ENCODE measurements at regions not wholly inside any gene's neighbourhood (a gene's known extent, or its start where the extent isn't known, plus 50 kb on each side); places are given as distances from the start of the nearest gene placed in this dataset.
A peak's percentile ranks its signal among the peaks of the same experiment; 100 is the strongest.

DNA sequence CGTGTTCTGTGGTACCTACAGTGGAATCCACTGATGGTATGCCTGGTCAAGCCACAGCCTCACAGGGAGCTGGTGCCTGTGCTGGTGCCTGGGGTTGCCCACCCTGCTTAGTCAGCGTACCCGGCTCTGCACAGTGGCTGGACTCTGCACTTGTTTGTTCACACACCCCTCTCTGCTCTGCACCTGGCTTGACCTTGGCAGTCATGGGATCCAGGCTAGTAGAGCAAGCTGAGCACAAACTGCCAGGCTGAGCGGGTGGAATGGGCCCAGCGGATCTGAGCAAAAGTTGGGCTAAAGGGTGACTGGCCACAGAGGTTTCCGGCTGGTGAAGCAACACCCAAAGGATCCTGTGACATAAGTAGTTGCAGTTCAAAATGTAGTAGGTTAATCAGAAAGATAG lies 163.5 kb downstream of the CDH19 start:
- no peak for DNase-seq

DNA sequence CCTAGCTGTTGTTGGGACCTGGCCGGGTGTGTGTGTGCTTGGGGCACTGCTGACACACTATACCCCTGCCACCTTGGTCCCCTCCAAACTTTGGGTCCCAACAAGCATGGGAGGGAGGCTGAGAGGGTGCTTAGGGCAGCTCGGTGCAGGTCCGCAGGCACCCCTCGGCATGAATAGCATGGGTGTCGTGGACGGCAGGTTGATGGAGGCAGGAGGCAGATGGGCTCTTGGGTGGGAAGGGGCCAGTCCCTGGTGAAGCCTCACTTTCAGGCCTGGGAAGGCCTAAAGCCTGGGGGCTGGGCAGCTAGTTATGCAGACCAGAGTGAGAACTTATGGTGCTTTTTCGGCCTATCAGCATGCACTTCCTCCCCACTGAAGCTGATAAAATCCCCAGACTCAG lies 164.2 kb downstream of the CDH19 start:
- no peak for DNase-seq

DNA sequence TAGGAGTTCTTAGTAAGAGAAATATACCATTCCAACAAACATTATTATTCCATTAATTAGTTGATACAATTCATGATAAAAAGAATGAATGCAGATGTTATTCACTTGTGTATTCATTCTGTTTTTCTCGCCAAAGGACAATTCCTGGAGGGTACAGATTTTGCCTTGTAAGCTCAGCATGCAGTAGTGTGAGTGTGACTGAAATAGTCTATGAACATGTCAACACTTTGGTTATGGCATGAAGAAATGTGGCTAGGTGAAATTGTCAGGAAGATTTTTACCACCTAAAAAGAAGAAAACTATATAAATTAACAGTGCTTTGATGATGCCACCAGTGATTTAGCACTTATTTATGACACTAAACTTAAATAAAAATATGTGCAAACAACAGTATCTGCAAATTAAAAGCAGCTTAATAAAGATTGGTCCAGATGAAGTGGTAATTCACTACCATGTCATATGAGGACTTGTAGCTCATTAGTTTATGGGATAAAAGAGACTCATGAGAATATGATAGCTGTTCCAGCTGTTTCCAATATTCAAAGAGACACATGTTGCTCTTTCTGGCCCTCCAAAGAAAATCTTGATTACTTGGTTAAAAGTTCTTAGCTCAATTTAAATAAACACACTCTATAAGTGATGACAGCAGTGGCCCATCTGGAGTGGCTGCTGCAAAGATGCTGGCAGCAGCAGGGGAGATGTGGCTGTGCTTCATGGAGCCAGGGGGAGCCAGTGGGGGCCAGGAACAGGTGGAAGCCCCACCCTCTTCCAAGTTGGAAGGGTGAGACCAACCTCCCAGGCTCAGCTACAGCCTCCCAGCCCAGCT lies 165.0 kb downstream of the CDH19 start:
- DNase-seq, result no peak

- no peak for DNase-seq
Measured at GRCh38 chr18:66432636-66433035, 171.3 kb downstream of the CDH19 start.

GRCh38 chr18:66428795-66429194 lies 175.1 kb downstream of the CDH19 start:
- DNase-seq, result no peak

DNA sequence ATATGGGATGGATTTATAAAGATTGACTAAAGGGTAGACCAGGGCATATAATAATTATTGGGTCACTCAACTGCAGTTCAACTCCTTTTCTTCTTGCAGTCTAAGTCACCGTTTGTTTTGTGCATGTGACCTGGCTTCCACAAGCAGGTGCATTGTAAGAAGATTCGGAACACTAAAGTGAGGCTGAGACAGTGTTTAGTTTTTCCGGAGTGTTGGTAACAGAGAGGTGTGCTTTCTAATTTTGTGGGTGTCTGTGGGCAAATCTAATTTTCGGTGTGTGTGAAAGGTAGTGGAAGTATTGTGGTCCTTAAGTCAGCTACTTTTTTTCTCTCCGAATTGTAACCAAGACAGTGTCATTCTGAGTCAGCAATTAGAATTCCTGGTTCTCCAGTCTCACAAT lies 184.5 kb downstream of the CDH19 start:
- DNase-seq, result no peak

DNA sequence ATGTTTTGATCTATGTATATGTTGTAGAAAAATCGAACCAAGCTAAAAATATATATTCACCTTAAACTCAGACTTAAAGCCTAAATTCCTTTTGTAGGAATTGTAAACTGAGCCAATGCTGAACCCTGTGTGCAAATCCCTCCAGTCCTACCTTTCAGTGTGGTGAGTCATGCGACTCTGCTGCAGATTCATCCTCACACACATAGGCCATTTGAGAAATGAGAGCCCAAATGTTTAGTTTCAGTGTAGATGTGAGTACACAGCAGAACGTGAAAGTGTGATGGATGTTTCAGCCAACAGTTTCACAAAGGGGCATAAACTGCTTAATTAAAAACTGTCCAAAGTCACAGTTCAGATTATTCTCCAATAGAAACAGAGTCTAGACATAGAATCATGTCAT lies 193.2 kb downstream of the CDH19 start:
- DNase-seq, result no peak

DNA sequence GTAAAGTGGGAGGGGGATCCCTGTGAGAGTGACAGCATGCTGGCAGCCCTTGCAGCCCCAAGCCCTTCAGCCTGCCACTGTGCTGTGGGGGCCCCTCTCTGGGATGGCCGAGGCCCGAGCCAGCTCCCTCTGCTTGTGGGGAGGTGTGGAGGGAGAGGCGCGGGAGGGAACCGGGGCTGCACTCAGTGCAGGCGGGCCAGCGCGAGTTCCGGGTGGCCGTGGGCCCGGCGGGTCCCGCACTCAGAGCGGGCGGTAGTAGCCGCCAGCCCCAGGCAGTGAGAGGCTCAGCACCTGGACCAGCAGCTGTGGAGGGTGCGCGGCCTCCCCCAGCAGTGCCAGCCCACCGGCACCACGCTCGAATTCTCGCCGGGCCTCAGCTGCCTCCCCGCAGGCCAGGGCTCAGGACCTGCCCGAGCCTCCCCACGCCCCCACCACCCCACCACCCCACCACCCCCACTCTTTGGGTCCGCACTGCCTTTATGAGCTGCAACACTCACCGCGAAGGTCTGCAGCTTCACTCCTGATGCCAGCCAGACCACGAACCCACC lies 208.1 kb downstream of the CDH19 start:
- DNase-seq, result no peak

DNA sequence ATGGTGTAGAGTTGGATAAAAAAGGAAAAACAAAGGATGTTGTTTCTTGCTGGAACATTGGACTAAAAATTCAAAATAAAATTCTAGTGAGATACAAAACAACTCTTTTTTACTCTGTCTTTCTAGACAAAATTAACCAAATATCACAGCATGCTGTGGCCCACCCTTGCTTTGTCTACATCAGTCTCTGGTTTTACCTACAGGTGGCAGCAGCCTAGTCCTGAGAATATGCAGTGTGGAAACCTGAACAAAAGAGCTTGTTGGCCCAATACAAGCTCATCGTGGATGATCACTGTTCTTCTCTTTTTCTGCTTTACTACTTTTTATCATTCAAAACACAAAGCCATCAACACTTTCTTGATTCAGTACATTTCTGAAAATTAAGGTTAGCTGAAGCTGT lies 210.4 kb downstream of the CDH19 start:
- peak; percentile 5 for DNase-seq

DNA sequence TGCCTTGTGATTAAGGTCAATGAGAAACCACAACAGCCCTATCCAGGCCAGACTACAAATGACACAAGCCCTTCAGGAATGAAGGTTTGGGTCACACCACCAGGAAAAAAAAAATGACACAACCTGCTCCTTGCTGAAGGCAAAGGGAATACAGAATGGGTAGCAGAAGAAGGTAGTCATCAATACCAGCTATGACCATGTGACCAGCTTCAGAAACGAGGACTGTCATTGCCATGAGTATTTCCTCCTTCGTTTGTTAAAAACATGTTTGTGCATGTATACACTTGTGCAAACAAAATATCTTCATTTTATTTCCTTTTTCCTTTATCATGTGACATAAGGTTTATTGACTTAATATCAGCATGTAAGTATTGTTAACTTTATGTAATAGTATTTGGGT lies 226.6 kb downstream of the CDH19 start:
- no peak for DNase-seq

DNA sequence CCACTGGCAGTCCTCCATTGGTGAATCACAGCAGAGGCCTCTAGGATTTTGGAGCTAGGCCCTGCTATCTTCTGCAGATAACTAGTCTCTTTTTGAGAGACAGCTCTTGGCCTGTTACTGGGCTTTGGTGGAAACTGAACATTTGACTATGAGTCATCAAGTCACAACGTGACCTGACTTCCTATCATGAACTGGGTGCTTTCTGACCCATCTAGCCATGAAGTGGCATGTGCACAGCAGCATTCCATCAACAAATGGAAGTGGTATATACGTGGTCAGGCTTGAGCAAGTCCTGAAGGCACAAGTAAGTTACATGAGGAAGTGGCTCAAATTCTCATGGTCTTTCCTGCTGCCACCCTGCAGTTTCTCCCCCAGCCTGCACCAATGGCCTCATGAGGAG lies 228.5 kb downstream of the CDH19 start:
- peak; percentile 16 for DNase-seq

DNA sequence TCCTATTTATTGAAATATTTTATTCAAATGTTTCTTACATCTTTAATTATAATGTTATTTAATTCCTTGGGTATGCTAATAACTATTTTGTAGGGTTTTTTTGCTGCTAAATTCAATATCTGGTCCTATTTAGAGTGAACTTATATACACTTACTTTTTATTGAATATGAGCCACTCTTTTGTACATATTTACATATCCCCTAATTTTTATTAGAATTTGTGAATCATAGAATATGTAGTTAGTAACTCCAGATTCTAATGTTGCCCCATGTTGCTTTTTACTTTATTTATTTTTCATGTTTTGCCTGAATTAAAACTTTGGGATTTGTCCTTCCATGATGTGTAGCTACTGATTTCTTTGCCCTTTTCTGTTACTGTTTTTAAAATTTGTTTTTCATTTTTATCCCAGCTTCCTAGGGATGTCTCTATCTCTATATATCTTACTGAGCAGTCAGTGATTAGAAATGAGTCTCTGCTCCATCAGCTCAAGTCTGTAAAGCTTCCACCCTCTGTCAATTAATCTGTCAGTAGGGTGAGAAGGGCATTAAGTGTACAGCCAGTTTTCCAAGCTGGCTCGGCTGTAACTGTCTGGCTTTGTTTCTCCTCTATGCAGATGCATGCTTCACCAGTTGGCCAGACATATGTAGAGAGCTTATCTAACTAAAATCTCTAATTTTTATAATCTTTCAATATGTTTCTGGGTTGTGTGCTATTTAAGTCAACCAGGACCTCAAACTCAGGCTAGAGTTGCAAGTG lies 256.9 kb downstream of the CDH19 start:
- DNase-seq, result no peak

- no peak for DNase-seq
Measured at GRCh38 chr18:66344227-66344626, 259.7 kb downstream of the CDH19 start.

DNA sequence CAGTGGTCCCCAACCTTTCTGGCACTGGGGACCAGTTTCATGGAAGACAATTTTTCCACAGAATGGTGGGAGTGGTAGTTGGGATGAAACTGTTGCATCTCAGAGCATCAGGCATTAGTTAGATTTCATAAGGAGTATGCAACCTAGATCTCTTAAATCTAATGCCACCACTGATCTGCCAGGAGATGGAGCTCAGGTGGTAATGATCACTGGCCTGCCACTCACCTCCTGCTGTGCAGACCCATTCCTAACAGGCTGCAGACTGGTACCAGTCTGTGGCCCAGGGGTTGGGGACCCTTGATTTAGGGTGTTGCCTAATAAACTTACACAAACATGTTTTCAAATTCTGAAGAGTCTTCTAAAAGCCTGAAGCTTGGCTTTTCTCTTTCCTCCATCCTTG lies 261.3 kb downstream of the CDH19 start:
- no peak for DNase-seq

GRCh38 chr18:66334534-66334933 lies 269.4 kb downstream of the CDH19 start:
- DNase-seq, result no peak

DNA sequence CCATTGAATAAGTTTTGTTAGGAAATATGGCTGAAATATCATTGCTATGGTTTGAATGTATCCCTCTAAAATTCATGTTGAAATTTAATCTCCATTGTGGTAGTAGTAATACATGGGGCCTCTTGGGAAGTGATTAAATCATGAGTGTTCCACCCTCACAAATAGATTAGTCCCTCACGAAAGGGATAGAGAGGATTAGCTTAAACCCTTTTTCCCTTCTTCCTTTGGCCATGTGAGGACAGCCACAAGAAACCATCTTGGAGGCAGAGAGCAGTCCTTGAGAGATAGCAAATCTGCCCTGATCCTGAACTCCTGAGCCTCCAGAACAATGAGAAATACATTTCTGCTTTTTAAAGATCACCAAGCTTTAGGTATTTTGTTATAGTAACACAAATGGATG lies 274.2 kb downstream of the CDH19 start:
- peak; percentile 7 for DNase-seq

GRCh38 chr18:66328296-66328878 lies 275.5 kb downstream of the CDH19 start:
- DNase-seq, result no peak

DNA sequence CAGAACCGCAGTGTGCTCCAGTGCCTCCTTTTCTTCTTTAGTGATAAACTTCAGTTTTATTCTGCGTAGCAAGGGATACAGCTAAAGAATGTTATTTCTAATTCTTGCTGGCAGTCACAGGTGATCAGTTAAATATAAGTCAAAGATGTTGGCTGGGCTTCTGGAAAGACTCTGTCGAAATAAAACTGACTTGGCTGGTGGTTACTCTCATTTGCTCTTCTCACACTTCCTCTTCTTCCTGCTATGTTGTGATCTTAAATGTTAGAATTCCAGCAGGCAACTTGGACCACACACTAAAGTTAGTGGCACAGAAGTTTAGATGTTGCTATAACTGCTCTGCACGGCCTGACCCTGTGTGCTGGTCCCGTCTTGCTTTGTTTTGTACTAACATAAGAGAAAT lies 278.6 kb downstream of the CDH19 start:
- DNase-seq, result no peak

DNA sequence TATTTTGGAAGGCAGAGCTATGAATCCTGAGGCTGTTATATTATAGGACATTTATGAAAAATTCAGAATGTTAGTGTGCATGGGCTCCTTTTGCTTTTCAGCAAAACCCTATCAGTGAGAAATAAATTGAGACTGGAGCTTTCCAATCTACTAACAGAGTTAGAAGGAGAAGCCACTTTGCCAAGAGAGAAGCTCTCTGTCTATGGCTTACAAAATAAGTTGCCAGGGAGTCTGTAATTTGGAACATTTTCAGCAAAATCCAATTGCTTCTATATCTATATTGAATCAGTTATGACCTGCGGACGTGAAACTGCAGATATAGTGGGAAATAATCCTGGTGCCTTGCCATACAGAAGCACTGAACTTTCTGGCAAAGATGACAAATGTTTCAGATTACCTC lies 279.3 kb downstream of the CDH19 start:
- no peak for DNase-seq

- no peak for DNase-seq
Measured at GRCh38 chr18:66317243-66318090, 286.4 kb downstream of the CDH19 start.

- no peak for DNase-seq
Measured at GRCh38 chr18:66316701-66317100, 287.2 kb downstream of the CDH19 start.

GRCh38 chr18:66300141-66300540 lies 303.7 kb downstream of the CDH19 start:
- no peak for DNase-seq

GRCh38 chr18:66280470-66280869 lies 323.4 kb downstream of the CDH19 start:
- DNase-seq, result no peak

Data from OCI-M1 (cell line).